Testis (tissue), 2 donors: ENCODE measurements at regions not wholly inside any gene's neighbourhood (a gene's known extent, or its start where the extent isn't known, plus 50 kb on each side); places are given as distances from the start of the nearest gene placed in this dataset.

Experiments
- DNase-seq: peaks from one replicate; pipeline ENCODE4 v3.0.0-alpha.2; 2019
- H3K27ac ChIP-seq, 2 donors: fragments of 200-600 bp; sonication (generic); one replicate each; pipeline ENCODE4 v1.5.1; 2019
- H3K27me3 ChIP-seq: fragments of 200-600 bp; sonication (generic); one replicate; pipeline ENCODE4 v1.5.1; 2019
- H3K36me3 ChIP-seq: fragments of 200-600 bp; sonication (generic); one replicate; pipeline ENCODE4 v1.5.1; 2017; ENCODE audit warnings: low read depth; ENCODE audit errors: missing control alignments
- H3K4me1 ChIP-seq: fragments of 200-600 bp; sonication (generic); one replicate; pipeline ENCODE4 v1.5.1; 2019
- H3K4me3 ChIP-seq, 2 donors: fragments of 200-600 bp; sonication (generic); one replicate each; pipeline ENCODE4 v1.5.1; 2017 to 2019
- H3K9me3 ChIP-seq: fragments of 200-600 bp; sonication (generic); one replicate; pipeline ENCODE4 v1.5.1; 2017
- POLR2A ChIP-seq: fragments of 450-650 bp; IDR thresholded peaks from one replicate; pipeline ENCODE4 v1.6.1; 2017; ENCODE audit warnings: antibody characterized with exemption, mild to moderate bottlenecking, moderate library complexity
- WGBS, 2 donors: methylation state at CpG; one replicate each; pipeline ENCODE4 v1.1.5; 2018; 5-methylcytosine and 5-hydroxymethylcytosine counted together
- intact Hi-C: fragments of 100-400 bp; cut with DNase I; formaldehyde crosslinking; loops from one replicate; pipeline ENCODE4 v1.15.1; 2023; ENCODE audit warnings: low total_unique reads
- TF ChIP-seq, protein P1 (sequence below), 3 experiments: fragments of 450-650 bp in 2 of 3; fragments of 200-600 bp in 1 of 3; sonication (generic) in 1 of 3; IDR thresholded peaks; one replicate each; pipeline ENCODE4 v1.5.1; 2016 to 2019; ENCODE audit warnings: antibody characterized with exemption in 3 of 3, mild to moderate bottlenecking in 2 of 3, moderate library complexity in 1 of 3

DNA sequence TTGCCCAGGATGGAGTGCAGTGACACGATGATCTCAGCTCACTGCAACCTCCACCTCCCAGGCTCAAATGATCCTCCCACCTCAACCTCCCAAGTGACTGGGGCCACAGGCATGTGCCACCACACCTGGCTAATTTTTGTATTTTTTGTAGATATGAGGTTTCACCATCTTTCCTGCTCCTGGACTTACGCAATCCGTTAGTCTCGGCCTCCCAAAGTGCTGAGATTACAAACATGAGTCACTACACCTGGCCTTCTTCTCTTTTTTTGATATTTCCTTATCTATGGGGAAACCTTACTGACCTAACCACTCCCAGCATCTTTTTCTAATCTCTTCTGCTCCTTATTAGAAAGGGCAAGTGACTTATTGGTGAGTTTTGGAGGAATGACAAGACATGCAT, 121.7 kb upstream of the CHORDC1 start:
- H3K27me3 ChIP-seq: no peaks in the 10 kb centered on the region
- 88 to 89% methylated on average over 4 of the region's 4 CpGs for WGBS, 2 donors
- H3K27ac ChIP-seq: no peak overlapping the region
- H3K4me1 ChIP-seq: no peaks in the 10 kb centered on the region
- no peak overlapping the region for H3K4me3 ChIP-seq
- DNase-seq: no peak
- H3K36me3 ChIP-seq: no peaks in the 10 kb centered on the region
- intact Hi-C loops: no loop called here
- TF ChIP-seq, protein P1, sequence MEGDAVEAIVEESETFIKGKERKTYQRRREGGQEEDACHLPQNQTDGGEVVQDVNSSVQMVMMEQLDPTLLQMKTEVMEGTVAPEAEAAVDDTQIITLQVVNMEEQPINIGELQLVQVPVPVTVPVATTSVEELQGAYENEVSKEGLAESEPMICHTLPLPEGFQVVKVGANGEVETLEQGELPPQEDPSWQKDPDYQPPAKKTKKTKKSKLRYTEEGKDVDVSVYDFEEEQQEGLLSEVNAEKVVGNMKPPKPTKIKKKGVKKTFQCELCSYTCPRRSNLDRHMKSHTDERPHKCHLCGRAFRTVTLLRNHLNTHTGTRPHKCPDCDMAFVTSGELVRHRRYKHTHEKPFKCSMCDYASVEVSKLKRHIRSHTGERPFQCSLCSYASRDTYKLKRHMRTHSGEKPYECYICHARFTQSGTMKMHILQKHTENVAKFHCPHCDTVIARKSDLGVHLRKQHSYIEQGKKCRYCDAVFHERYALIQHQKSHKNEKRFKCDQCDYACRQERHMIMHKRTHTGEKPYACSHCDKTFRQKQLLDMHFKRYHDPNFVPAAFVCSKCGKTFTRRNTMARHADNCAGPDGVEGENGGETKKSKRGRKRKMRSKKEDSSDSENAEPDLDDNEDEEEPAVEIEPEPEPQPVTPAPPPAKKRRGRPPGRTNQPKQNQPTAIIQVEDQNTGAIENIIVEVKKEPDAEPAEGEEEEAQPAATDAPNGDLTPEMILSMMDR (IDR thresholded peaks at IDR 0.05): no peak
- TF ChIP-seq POLR2A: no peak
- no peaks in the 10 kb centered on the region for H3K9me3 ChIP-seq

DNA sequence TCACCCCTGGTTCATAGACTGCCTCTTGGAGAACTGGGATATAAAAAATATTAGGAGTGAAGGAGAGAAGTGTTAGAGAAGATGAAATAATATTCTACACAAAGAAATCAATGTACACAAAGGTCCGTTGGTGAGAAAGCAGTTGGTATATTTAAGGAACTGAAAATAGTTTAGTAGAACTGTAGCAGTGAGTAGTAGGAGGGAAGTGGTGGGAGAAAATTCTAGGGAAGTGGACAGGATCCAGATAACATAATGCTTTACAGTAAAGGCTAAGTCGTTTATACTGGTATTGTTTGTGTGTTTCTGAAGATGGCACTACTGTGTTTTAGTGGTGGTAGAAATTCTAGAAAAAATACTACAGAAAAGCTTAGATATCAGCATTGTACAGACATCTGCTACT, 120.8 kb upstream of the CHORDC1 start:
- Histone ChIP-seq H3K27ac (no peak overlapping the region), H3K4me1 (no peaks in the 10 kb centered on the region), H3K36me3 (no peaks in the 10 kb centered on the region), H3K4me3 (no peak overlapping the region), H3K27me3 (no peaks in the 10 kb centered on the region), H3K9me3 (no peaks in the 10 kb centered on the region)
- 57 to 64% methylated on average over 2 of the region's 2 CpGs for WGBS, 2 donors
- intact Hi-C loops: no loop called here
- DNase-seq: no peak
- TF ChIP-seq POLR2A: no peak
- TF ChIP-seq, protein P1 (IDR thresholded peaks at IDR 0.05): no peak

DNA sequence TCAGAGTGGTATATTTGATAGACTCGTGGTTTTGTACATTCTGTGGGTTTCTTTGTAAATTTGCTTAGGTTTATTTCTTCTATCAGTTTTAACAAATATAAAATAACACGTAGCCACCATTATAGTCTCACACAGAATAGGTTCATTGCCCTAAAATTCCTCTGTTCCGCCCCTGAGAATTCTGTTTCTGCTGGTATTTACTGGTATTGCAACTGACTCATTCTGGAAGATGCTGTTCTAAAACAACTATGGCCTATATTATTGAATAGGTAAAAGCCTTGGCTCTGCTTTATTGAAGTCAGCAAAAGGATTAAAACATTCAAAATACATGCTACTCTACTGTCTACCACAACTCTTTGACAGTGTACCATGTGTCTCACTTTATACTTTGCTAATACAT, 119.1 kb upstream of the CHORDC1 start:
- no peaks in the 10 kb centered on the region for H3K4me1 ChIP-seq
- intact Hi-C loops: no loop called here
- no peaks in the 10 kb centered on the region for H3K9me3 ChIP-seq
- 63 to 76% methylated on average over 3 of the region's 3 CpGs for WGBS, 2 donors
- no peaks in the 10 kb centered on the region for H3K36me3 ChIP-seq
- TF ChIP-seq, protein P1 (IDR thresholded peaks at IDR 0.05): no peak
- TF ChIP-seq POLR2A: no peak
- H3K4me3 ChIP-seq: no peak overlapping the region
- DNase-seq: no peak
- no peaks in the 10 kb centered on the region for H3K27me3 ChIP-seq
- H3K27ac ChIP-seq: no peak overlapping the region

DNA sequence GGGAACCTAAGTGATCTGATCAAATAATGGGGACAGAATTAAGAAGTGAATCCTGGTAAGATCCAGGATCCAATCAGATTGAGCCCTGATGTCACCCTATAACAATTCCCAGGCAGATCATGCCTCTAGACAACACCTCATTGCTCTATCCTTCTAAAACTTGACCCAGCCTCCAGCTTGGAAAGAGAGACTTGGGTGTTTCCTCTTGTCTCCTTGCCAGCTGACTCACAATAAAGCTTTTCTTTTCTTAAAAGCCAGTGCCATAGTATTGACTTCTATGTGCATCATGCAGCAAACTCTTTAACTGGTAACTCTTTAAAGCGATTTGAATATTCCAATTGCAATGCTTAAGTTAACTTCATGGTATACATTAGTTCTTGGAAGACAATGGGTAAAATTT, 109.6 kb upstream of the CHORDC1 start:
- WGBS, 2 donors: 88 to 96% methylated on average over 1 of the region's 1 CpG
- Histone ChIP-seq H3K9me3 (no peaks in the 10 kb centered on the region), H3K27me3 (no peaks in the 10 kb centered on the region), H3K36me3 (no peaks in the 10 kb centered on the region), H3K4me1 (no peaks in the 10 kb centered on the region), H3K27ac (no peak overlapping the region), H3K4me3 (no peak overlapping the region)
- intact Hi-C loops: no loop called here
- no peak for DNase-seq
- TF ChIP-seq, protein P1 (IDR thresholded peaks at IDR 0.05): no peak
- TF ChIP-seq POLR2A: no peak

DNA sequence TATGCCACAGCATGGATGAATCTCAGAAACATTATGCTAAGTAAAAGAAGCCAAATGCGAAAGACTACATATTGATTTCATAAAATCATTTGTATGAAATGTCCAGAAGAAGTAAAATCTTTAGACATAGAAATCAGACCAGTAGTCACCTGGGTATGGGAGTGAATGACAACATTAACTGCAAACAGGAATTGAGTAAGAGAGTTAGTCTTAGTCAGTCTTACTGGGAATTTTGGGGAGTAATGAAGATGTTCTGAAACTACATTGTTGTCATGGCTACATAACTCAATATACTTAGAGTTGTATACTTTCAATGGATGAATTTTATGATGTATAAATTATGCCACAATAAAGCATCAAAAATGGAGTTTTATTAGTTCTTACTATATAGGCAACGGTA, 107.8 kb upstream of the CHORDC1 start:
- Histone ChIP-seq H3K27ac (no peak overlapping the region), H3K9me3 (no peaks in the 10 kb centered on the region), H3K27me3 (no peaks in the 10 kb centered on the region), H3K4me1 (no peaks in the 10 kb centered on the region), H3K36me3 (no peaks in the 10 kb centered on the region), H3K4me3 (no peak overlapping the region)
- DNase-seq: no peak
- intact Hi-C loops: no loop called here
- 92 to 94% methylated on average over 2 of the region's 2 CpGs for WGBS, 2 donors
- TF ChIP-seq POLR2A: no peak
- TF ChIP-seq, protein P1 (IDR thresholded peaks at IDR 0.05): no peak
